ENCODE measurements at regions not wholly inside any gene's neighbourhood (a gene's known extent, or its start where the extent isn't known, plus 50 kb on each side); places are given as distances from the start of the nearest gene placed in this dataset.

DNA sequence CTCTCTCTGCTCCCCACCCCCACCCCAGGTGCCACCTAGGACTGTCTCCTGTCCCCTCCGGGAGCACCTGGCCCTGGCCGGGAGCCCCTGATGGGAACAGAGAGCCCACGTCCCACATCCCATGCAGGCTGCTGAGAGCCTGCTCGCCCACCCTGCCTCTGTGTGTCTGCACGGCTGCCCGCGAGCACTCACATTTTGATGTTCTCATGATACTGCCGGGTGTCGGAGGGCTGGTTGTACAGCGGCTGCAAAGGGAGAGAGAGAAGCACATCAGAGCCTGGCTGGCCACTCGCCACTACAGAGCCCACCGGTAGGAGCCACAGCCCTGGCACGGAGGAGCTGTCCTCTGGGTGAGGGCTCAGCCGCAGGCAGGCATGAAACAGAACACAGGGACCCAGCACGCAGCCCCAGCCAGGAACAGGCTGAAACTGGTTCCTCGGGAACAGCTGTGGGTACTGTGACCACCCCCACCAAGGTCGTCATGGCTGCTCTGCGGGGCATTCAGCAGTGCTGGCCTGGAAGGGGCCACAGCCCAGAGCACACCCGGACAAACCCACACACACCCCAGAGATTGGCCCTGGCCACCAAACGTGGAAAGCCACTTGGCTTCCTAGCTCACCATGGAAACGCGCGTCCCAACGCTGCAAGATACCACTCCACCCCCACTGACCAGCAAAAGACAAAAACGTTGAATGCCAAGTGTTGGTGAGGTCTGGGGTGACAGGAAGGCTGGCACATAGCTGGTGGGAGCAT, 117.6 kb downstream of the NCOR2 start:
- no peak overlapping the region for H3K4me3 ChIP-seq
- no peak overlapping the region for H3K4me2 ChIP-seq (ENCODE audit: control insufficient read depth, insufficient read depth)
- H3K9me3 ChIP-seq (replicated peaks; ENCODE audit: control insufficient read depth, insufficient read depth, low read length), result no peaks in the 10 kb centered on the region
- peaks cover 26% of the 10 kb centered on the region for H3K4me1 ChIP-seq (ENCODE audit: control insufficient read depth, insufficient read depth, low read length)
- 84% methylated on average over 24 of the region's 25 CpGs for WGBS (ENCODE audit: insufficient coverage, insufficient replicate concordance, low lambda C conversion rate, missing lambda C conversion rate)
- ChIA-PET SMC1A (ENCODE audit: uncharacterized antibody, unreplicated experiment) (interaction anchor here (1.0 kb wide), 1 partner anchor 17 kb away, joined by 3 read pairs; no protein-coding TSS in a partner anchor), CTCF (interaction anchor here (0.6 kb wide), 3 partner anchors 20 to 102 kb away, joined by 3 read pairs; no protein-coding TSS in a partner anchor), RAD21 (ENCODE audit: unreplicated experiment) (no interaction called here), POLR2A (no interaction called here)
- H3K27ac ChIP-seq (ENCODE audit: control insufficient read depth, insufficient read depth), result no peak overlapping the region
- intact Hi-C loops (cut with micrococcal nuclease; ENCODE audit: unreplicated experiment) (loop anchor here (5.0 to 10.0 kb wide), 4 partner anchors 43 to 298 kb away; no protein-coding TSS in a partner anchor), in situ Hi-C loops (cut with MboI) (no loop called here)
- H4K20me1 ChIP-seq (ENCODE audit: control insufficient read depth, insufficient read depth), result no peaks in the 10 kb centered on the region
- H3K27me3 ChIP-seq (replicated peaks in 1 of 2; ENCODE audit: control insufficient read depth in 2 of 2, insufficient read depth in 2 of 2, low read length in 1 of 2), result no peaks in the 10 kb centered on the region
- ATAC-seq (no peak), DNase-seq (ENCODE audit: low read depth, low spot score) (no peak), FAIRE-seq (no peak)
- no peak overlapping the region for H3K9ac ChIP-seq (ENCODE audit: control insufficient read depth, insufficient read depth, low read length)
- H3K36me3 ChIP-seq (ENCODE audit: control insufficient read depth in 2 of 2, insufficient read depth in 2 of 2, low read length in 1 of 2), result peaks cover 5 to 26% of the 10 kb centered on the region in 2 experiments; a peak in 3 of 4 replicates
- peaks cover 34% of the 10 kb centered on the region for H3K79me2 ChIP-seq (ENCODE audit: control insufficient read depth, insufficient read depth, low read length)
- no TSS peak for BruUV-seq (replicated peaks)
- H2AFZ ChIP-seq (ENCODE audit: control insufficient read depth, low read depth, low read length), result no peak overlapping the region
- TF ChIP-seq FOXM1 (IDR thresholded peaks at IDR 0.05; ENCODE audit: low read depth, low read length) (no peak), ZNF24 (IDR thresholded peaks at IDR 0.05) (no peak), ZNF687 (IDR thresholded peaks at IDR 0.05) (no peak), ZBTB4 (CRISPR knock-in tag; IDR thresholded peaks at IDR 0.05) (no peak), CREB1 (IDR thresholded peaks at IDR 0.05; ENCODE audit: low read depth) (no peak), PAX8 (IDR thresholded peaks at IDR 0.05) (no peak), MEF2B (IDR thresholded peaks at IDR 0.05; ENCODE audit: partially characterized antibody, poor library complexity, severe bottlenecking) (no peak), SREBF1 (IDR thresholded peaks at IDR 0.05; ENCODE audit: low read length) (no peak), SMAD1 (IDR thresholded peaks at IDR 0.05; ENCODE audit: low read depth, partially characterized antibody) (no peak), ZNF207 (IDR thresholded peaks at IDR 0.05; ENCODE audit: borderline replicate concordance) (no peak), MYC (IDR thresholded peaks at IDR 0.05; ENCODE audit: insufficient read depth, insufficient read length, insufficient replicate concordance, low read length, severe bottlenecking) (no peak), SPI1 (IDR thresholded peaks at IDR 0.05; ENCODE audit: borderline replicate concordance, insufficient read depth, low read depth, low read length) (no peak), EZH2 (IDR thresholded peaks at IDR 0.05; ENCODE audit: borderline replicate concordance, control insufficient read depth, low read depth, low read length) (no peak), NFYA (IDR thresholded peaks at IDR 0.05; ENCODE audit: borderline replicate concordance, low read depth, low read length) (no peak)

All from GM12878 (cell line).